ENCODE measurements at regions not wholly inside any gene's neighbourhood (a gene's known extent, or its start where the extent isn't known, plus 50 kb on each side); places are given as distances from the start of the nearest gene placed in this dataset.

- no peak for TF ChIP-seq ZNF704 (tag by site-specific recombination; IDR thresholded peaks at IDR 0.05)
- no peak for TF ChIP-seq TCF7L2 (IDR thresholded peaks at IDR 0.05; ENCODE audit: borderline replicate concordance, low read depth, low read length)
- no peak for TF ChIP-seq KLF8 (tag by site-specific recombination; IDR thresholded peaks at IDR 0.05)
Observed at GRCh38 chrX:112941209-112941837, 100.7 kb upstream of the AMOT start (continued).

DNA sequence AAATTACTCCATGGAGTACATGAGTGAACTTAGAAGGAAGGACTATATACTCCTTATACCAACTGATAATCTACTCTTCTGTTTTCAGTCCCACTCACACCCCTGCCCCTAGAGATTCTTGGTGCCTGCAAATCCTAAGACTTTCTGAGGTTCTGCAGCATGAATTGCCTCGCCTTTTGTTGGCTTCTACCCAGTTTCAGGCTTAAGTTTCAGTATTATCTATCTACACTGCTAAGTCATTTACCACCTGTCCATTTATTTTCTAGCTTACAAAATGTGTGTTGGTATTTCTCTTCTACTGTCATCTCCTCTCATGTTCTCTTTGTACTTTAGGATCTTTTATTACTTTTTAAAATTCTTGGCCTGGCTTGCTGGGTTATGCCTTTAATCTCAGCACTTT is 94.4 kb upstream of the AMOT start:
- Histone ChIP-seq H3K4me3 (ENCODE audit: low read depth, low read length) (no peak overlapping the region), H3K4me1 (ENCODE audit: control insufficient read depth, insufficient read depth, low read length) (no peaks in the 10 kb centered on the region), H3K36me3 (ENCODE audit: control insufficient read depth in 2 of 2, insufficient read depth in 1 of 2, low read length in 2 of 2) (no peaks in the 10 kb centered on the region), H3K27ac (ENCODE audit: extremely low read depth, low read depth, low read length) (no peak overlapping the region), H3K9me3 (ENCODE audit: control insufficient read depth, insufficient read depth, low read depth, low read length) (no peaks in the 10 kb centered on the region)
- POLR2A ChIA-PET: no interaction called here
- TF ChIP-seq ZEB2 (tag by site-specific recombination; IDR thresholded peaks at IDR 0.05) (no peak), ZNF266 (tag by site-specific recombination; IDR thresholded peaks at IDR 0.05; ENCODE audit: low read depth) (no peak), MZF1 (tag by site-specific recombination; IDR thresholded peaks at IDR 0.05; ENCODE audit: borderline replicate concordance) (no peak), KLF7 (tag by site-specific recombination; IDR thresholded peaks at IDR 0.05; ENCODE audit: borderline replicate concordance) (no peak), ZBTB10 (tag by site-specific recombination; IDR thresholded peaks at IDR 0.05) (no peak), ZBTB8A (tag by site-specific recombination; IDR thresholded peaks at IDR 0.05) (no peak), ZNF146 (tag by site-specific recombination; IDR thresholded peaks at IDR 0.05) (no peak), ZNF549 (tag by site-specific recombination; IDR thresholded peaks at IDR 0.05) (no peak), ZNF433 (tag by site-specific recombination; IDR thresholded peaks at IDR 0.05; ENCODE audit: low read depth) (no peak)
- TF ChIP-seq, protein P1, sequence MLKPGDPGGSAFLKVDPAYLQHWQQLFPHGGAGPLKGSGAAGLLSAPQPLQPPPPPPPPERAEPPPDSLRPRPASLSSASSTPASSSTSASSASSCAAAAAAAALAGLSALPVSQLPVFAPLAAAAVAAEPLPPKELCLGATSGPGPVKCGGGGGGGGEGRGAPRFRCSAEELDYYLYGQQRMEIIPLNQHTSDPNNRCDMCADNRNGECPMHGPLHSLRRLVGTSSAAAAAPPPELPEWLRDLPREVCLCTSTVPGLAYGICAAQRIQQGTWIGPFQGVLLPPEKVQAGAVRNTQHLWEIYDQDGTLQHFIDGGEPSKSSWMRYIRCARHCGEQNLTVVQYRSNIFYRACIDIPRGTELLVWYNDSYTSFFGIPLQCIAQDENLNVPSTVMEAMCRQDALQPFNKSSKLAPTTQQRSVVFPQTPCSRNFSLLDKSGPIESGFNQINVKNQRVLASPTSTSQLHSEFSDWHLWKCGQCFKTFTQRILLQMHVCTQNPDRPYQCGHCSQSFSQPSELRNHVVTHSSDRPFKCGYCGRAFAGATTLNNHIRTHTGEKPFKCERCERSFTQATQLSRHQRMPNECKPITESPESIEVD (tag by site-specific recombination; IDR thresholded peaks at IDR 0.05): no peak
- CTCF ChIA-PET: interaction anchor here (0.6 to 0.9 kb wide), 2 partner anchors 29 to 415 kb away, joined by 3 to 5 read pairs; no protein-coding TSS in a partner anchor

GRCh38 chrX:112931900-112932299 is 91.3 kb upstream of the AMOT start:
- ChIA-PET POLR2A (no interaction called here), CTCF (no interaction called here)
- TF ChIP-seq SALL2 (tag by site-specific recombination; IDR thresholded peaks at IDR 0.05; ENCODE audit: borderline replicate concordance) (no peak), ZNF704 (tag by site-specific recombination; IDR thresholded peaks at IDR 0.05) (no peak), SETDB1 (IDR thresholded peaks at IDR 0.05; ENCODE audit: insufficient read length, low read length) (no peak), CTCF (tag by site-specific recombination; IDR thresholded peaks at IDR 0.05) (no peak), ZNF548 (tag by site-specific recombination; IDR thresholded peaks at IDR 0.05) (no peak), KLF17 (tag by site-specific recombination; IDR thresholded peaks at IDR 0.05) (no peak), KLF1 (tag by site-specific recombination; IDR thresholded peaks at IDR 0.05) (no peak), ZNF624 (tag by site-specific recombination; IDR thresholded peaks at IDR 0.05) (no peak), TRIM28 (IDR thresholded peaks at IDR 0.05; ENCODE audit: borderline replicate concordance, low read length) (no peak)

More at GRCh38 chrX:112931900-112932299, 91.3 kb upstream of the AMOT start:
- Histone ChIP-seq H3K36me3 (ENCODE audit: control insufficient read depth in 2 of 2, insufficient read depth in 1 of 2, low read length in 2 of 2) (no peaks in the 10 kb centered on the region), H3K4me1 (ENCODE audit: control insufficient read depth, insufficient read depth, low read length) (no peaks in the 10 kb centered on the region), H3K4me3 (ENCODE audit: low read depth, low read length) (no peak overlapping the region), H3K9me3 (ENCODE audit: control insufficient read depth, insufficient read depth, low read depth, low read length) (no peaks in the 10 kb centered on the region), H3K27ac (ENCODE audit: extremely low read depth, low read depth, low read length) (no peak overlapping the region)

Data from HEK293 (cell line).